ENCODE measurements at regions not wholly inside any gene's neighbourhood (a gene's known extent, or its start where the extent isn't known, plus 50 kb on each side); places are given as distances from the start of the nearest gene placed in this dataset.

DNA sequence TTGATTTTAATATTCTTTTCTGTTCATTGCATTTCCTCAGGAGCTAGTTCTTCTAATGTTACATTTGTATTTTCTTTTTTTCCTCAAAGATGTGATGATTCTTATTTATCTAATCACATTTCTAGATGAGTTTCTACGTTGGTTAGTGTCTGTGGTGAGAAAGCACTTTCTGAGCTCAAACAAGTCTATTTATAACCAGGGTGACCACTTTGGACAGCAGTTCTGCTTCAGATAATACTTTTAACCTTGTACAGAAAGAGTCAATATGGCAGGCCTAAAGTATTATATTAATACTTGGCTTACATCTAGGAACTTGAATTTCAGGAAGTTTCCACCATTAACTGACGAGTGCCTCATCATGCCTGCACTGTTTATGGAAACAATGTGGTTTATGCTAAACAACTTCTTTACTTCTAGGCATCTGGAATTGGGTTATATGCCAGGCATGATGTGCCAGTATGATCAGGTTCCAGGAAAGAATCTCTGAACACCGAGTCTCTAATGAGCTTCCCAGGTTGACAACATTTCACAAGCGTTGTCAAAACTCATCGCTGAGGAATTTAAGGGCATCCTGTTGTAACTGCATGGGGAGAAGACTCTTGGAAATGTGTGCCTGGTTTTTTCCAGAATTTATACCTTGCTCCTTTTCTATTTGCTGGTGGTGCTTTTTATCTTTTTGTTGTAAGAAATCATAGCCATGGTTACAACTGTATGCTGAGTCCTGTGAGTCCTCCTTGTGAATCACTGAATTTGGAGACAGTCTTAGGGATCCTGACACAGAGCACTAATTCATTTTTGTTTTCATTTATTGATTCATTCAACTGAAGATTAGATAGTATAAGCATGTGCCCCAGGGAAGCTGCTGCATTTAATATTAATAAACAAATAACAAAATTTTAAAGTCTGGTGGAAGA is 344.4 kb upstream of the PCDH9 start:
- no peaks in the 10 kb centered on the region for H3K4me1 Mint-ChIP-seq (ENCODE audit: unreplicated experiment)
- TF ChIP-seq, protein P1, sequence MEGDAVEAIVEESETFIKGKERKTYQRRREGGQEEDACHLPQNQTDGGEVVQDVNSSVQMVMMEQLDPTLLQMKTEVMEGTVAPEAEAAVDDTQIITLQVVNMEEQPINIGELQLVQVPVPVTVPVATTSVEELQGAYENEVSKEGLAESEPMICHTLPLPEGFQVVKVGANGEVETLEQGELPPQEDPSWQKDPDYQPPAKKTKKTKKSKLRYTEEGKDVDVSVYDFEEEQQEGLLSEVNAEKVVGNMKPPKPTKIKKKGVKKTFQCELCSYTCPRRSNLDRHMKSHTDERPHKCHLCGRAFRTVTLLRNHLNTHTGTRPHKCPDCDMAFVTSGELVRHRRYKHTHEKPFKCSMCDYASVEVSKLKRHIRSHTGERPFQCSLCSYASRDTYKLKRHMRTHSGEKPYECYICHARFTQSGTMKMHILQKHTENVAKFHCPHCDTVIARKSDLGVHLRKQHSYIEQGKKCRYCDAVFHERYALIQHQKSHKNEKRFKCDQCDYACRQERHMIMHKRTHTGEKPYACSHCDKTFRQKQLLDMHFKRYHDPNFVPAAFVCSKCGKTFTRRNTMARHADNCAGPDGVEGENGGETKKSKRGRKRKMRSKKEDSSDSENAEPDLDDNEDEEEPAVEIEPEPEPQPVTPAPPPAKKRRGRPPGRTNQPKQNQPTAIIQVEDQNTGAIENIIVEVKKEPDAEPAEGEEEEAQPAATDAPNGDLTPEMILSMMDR (conservative IDR thresholded peaks at IDR 0.05), result no peak
- H3K27ac Mint-ChIP-seq, result no peak overlapping the region
- no peaks in the 10 kb centered on the region for H3K27me3 Mint-ChIP-seq
- H3K9me3 Mint-ChIP-seq, result no peaks in the 10 kb centered on the region
- no peak for DNase-seq (ENCODE audit: extremely low spot score, unreplicated experiment)
- H3K36me3 Mint-ChIP-seq, result no peaks in the 10 kb centered on the region
- no peak overlapping the region for H3K4me3 Mint-ChIP-seq

DNA sequence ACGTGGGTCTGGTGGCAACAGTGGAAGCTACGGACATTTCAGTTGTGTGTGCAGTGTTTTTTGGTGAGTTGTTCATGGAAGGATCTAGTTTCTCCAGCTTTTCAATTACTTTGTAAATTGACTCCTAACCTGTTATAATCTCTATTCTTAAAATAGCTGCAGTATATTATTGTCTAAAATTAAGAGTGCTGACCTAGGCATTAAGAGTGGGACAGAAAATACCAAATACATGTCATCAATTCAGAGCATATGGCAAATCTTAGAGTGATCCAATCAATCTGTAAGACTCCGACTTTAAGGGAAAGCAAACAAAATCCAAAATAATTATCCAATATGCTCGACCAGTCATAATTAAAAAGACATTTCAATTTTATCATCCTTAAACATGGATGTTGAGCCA is 338.1 kb upstream of the PCDH9 start:
- TF ChIP-seq, protein P1 (conservative IDR thresholded peaks at IDR 0.05), result no peak
- Mint-ChIP-seq H3K27me3 (no peaks in the 10 kb centered on the region), H3K9me3 (no peaks in the 10 kb centered on the region), H3K27ac (no peak overlapping the region), H3K36me3 (no peaks in the 10 kb centered on the region), H3K4me1 (ENCODE audit: unreplicated experiment) (no peaks in the 10 kb centered on the region), H3K4me3 (no peak overlapping the region)
- DNase-seq (ENCODE audit: extremely low spot score, unreplicated experiment), result no peak

DNA sequence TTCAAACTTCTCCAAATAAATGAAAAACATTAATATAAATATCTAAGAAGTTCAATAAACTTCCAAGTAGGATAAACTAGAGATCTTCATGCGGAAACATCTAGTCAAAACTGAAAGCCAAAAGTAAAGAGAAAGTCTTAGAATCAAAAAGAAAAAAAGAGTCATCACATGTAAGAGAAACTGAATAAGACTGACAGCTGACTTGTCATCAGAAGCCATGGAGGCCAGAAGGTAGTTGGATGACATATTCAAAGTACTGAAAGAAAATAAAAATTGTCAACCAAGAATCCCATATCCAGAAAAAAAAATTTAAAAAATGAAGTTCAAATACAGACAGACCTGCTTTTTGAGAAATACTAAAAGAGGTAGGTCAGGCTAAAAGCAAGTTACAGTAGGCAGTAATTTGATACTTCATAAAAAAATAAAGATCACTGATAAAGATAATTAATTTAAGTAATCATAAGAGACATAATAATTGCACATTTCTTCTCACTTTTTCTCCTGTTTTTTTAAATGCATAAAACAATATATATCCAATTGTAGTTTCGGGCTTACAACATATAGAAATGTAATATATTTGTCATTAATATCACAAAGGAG is 327.6 kb upstream of the PCDH9 start:
- Mint-ChIP-seq H3K4me3 (no peak overlapping the region), H3K9me3 (peaks cover 6% of the 10 kb centered on the region), H3K36me3 (no peaks in the 10 kb centered on the region), H3K27ac (no peak overlapping the region), H3K4me1 (ENCODE audit: unreplicated experiment) (no peaks in the 10 kb centered on the region), H3K27me3 (no peaks in the 10 kb centered on the region)
- no peak for DNase-seq (ENCODE audit: extremely low spot score, unreplicated experiment)
- TF ChIP-seq, protein P1 (conservative IDR thresholded peaks at IDR 0.05), result no peak

DNA sequence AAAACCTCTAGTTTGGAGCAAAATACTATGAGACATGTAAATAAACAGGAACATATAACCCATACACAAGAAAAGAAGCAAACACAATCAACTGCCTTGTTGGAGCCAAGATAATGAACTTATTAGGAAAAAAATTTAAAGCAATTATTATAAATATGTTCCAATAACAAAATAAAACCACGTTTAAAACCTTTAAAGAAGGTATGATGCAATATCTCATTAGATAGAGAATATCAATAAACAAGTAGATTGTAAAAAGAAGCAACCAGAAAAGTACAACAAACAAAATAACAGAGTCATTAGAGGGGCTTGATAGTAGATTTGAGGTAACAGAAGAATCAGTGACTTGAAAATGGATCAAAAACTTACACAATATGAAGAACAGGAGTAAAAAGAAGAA is 327.0 kb upstream of the PCDH9 start:
- TF ChIP-seq, protein P1 (conservative IDR thresholded peaks at IDR 0.05), result no peak
- no peak for DNase-seq (ENCODE audit: extremely low spot score, unreplicated experiment)
- no peaks in the 10 kb centered on the region for H3K36me3 Mint-ChIP-seq
- no peak overlapping the region for H3K4me3 Mint-ChIP-seq
- H3K27ac Mint-ChIP-seq, result no peak overlapping the region
- H3K27me3 Mint-ChIP-seq, result no peaks in the 10 kb centered on the region
- H3K9me3 Mint-ChIP-seq, result peaks cover 6% of the 10 kb centered on the region
- no peaks in the 10 kb centered on the region for H3K4me1 Mint-ChIP-seq (ENCODE audit: unreplicated experiment)

DNA sequence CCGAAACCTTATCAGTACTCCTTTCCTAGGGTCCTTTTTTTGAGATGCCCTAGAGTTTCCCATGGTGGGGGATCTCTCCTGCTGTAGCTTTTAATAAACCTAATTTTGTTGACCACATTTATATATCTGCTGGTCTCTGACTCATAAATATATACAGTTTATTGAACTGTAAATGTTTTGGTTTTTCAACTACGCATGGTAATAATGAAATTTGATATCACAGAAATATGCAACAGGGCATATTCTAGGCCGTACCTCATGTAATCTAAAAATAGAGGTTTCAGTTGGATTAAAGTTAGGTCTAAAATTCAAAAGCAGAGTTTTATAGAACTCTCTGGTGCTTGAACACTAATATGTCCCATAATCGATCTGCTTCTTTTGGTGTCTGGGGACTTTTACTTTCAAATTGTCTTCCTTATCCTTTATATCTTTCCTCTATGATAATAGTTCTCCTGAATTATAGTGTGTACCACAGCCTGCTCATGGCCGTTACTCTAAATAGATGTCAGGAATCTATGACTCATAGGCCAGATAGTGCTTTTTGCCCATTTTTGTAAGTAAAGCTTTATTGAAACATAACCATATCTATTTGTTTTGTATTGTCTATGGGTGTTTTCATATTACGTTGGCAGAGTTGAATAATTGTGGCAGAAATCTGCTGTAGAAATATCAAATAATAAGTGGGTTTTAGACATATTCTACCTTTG is 324.8 kb upstream of the PCDH9 start:
- no peak overlapping the region for H3K27ac Mint-ChIP-seq
- no peak for DNase-seq (ENCODE audit: extremely low spot score, unreplicated experiment)
- H3K4me3 Mint-ChIP-seq, result no peak overlapping the region
- no peaks in the 10 kb centered on the region for H3K36me3 Mint-ChIP-seq
- TF ChIP-seq, protein P1 (conservative IDR thresholded peaks at IDR 0.05), result no peak
- no peaks in the 10 kb centered on the region for H3K27me3 Mint-ChIP-seq
- H3K4me1 Mint-ChIP-seq (ENCODE audit: unreplicated experiment), result no peaks in the 10 kb centered on the region
- H3K9me3 Mint-ChIP-seq, result peaks cover 6% of the 10 kb centered on the region
